Neural cell (in vitro differentiated cells): ENCODE measurements at regions not wholly inside any gene's neighbourhood (a gene's known extent, or its start where the extent isn't known, plus 50 kb on each side); places are given as distances from the start of the nearest gene placed in this dataset.

ENCODE experiments used
- H2AFZ ChIP-seq: fragments of 200-600, 300-800 bp; sonication (generic), shearing (Covaris generic); 2 replicates; pipeline ENCODE4 v1.6.0; 2014; ENCODE audit warnings: low read depth, mild to moderate bottlenecking, antibody characterized with exemption, low read length, moderate library complexity
- H3F3A ChIP-seq: fragments of 200-600 bp; shearing (Covaris generic); 2 replicates; pipeline ENCODE4 v1.6.1; 2016; ENCODE audit warnings: mild to moderate bottlenecking, moderate library complexity, mixed read lengths, antibody characterized with exemption, low read length; ENCODE audit not compliant: insufficient read depth, poor library complexity, severe bottlenecking
- H3K27ac ChIP-seq: fragments of 200-600, 300-800 bp; sonication (generic), shearing (Covaris generic); 2 replicates; pipeline ENCODE4 v1.5.1; 2014; ENCODE audit warnings: mild to moderate bottlenecking, low read length, moderate library complexity
- H3K27me3 ChIP-seq: fragments of 300-800, 200-600 bp; sonication (generic), shearing (Covaris generic); 2 replicates; pipeline ENCODE4 v1.6.0; 2014; ENCODE audit warnings: mild to moderate bottlenecking, low read depth, low read length, moderate library complexity; ENCODE audit not compliant: insufficient read depth
- H3K36me3 ChIP-seq: fragments of 300-800, 200-600 bp; sonication (generic), shearing (Covaris generic); 2 replicates; pipeline ENCODE4 v1.5.1; 2014; ENCODE audit warnings: mild to moderate bottlenecking, antibody characterized with exemption, low read length, moderate library complexity; ENCODE audit not compliant: insufficient read depth
- H3K4me2 ChIP-seq: fragments of 300-800, 200-600 bp; sonication (generic), shearing (Covaris generic); 2 replicates; pipeline ENCODE4 v1.6.0; 2014; ENCODE audit warnings: mild to moderate bottlenecking, low read length
- H3K4me3 ChIP-seq: fragments of 300-800, 200-600 bp; sonication (generic), shearing (Covaris generic); 2 replicates; pipeline ENCODE4 v1.5.1; 2014; ENCODE audit warnings: mild to moderate bottlenecking, low read length, moderate library complexity
- H3K79me2 ChIP-seq: fragments of 200-600 bp; shearing (Covaris generic); replicated peaks from 2 replicates; pipeline ENCODE4 v1.6.0; 2014; ENCODE audit warnings: mild to moderate bottlenecking, low read length, moderate library complexity; ENCODE audit not compliant: insufficient read depth
- H3K9ac ChIP-seq: fragments of 300-800, 200-600 bp; sonication (generic), shearing (Covaris generic); 2 replicates; pipeline ENCODE4 v1.6.1; 2016; ENCODE audit warnings: mild to moderate bottlenecking, low read length, mixed read lengths
- H3K9me2 ChIP-seq: fragments of 200-600 bp; shearing (Covaris generic); 2 replicates; pipeline ENCODE4 v1.6.1; 2016; ENCODE audit warnings: mild to moderate bottlenecking, low read length, mixed read lengths; ENCODE audit not compliant: insufficient read depth
- H3K9me3 ChIP-seq: fragments of 200-600, 300-800 bp; sonication (generic), shearing (Covaris generic); 2 replicates; pipeline ENCODE4 v1.6.1; 2016; ENCODE audit warnings: mild to moderate bottlenecking, mixed run types, low read length, moderate library complexity, mixed read lengths
- H4K20me1 ChIP-seq: fragments of 200-600 bp; shearing (Covaris generic); 2 replicates; pipeline ENCODE4 v1.6.1; 2016; ENCODE audit warnings: mild to moderate bottlenecking, mixed run types; ENCODE audit not compliant: insufficient read depth
- EP300 ChIP-seq: fragments of 450-650 bp; conservative IDR thresholded peaks from 2 replicates; pipeline ENCODE4 v1.6.1; 2014; ENCODE audit warnings: antibody characterized with exemption, mild to moderate bottlenecking, moderate library complexity; ENCODE audit not compliant: poor library complexity, severe bottlenecking
- EZH2 ChIP-seq: fragments of 200-600, 300-800 bp; shearing (Covaris generic), sonication (generic); IDR thresholded peaks from 2 replicates; pipeline ENCODE4 v1.6.1; 2014; ENCODE audit warnings: antibody characterized with exemption, low read length, borderline replicate concordance, mild to moderate bottlenecking; ENCODE audit not compliant: insufficient read depth, poor library complexity, severe bottlenecking
- MXI1 ChIP-seq: fragments of 450-650 bp; conservative IDR thresholded peaks from 2 replicates; pipeline ENCODE4 v1.6.1; 2014; ENCODE audit warnings: antibody characterized with exemption, mild to moderate bottlenecking; ENCODE audit not compliant: poor library complexity, severe bottlenecking
- POLR2AphosphoS5 ChIP-seq: IDR thresholded peaks from 2 replicates; pipeline ENCODE4 v1.6.1; 2012
- RAD21 ChIP-seq: fragments of 450-650 bp; conservative IDR thresholded peaks from 2 replicates; pipeline ENCODE4 v1.6.1; 2014; ENCODE audit warnings: antibody characterized with exemption, mild to moderate bottlenecking, moderate library complexity
- SMC3 ChIP-seq: fragments of 450-650 bp; conservative IDR thresholded peaks from 2 replicates; pipeline ENCODE4 v1.6.1; 2014; ENCODE audit warnings: antibody characterized with exemption, mild to moderate bottlenecking, moderate library complexity; ENCODE audit not compliant: poor library complexity
- TAF1 ChIP-seq: IDR thresholded peaks from 2 replicates; pipeline ENCODE4 v1.6.1; 2012; ENCODE audit warnings: low read depth
- TF ChIP-seq, protein P1 (sequence below): fragments of 450-650 bp; IDR thresholded peaks from 2 replicates; pipeline ENCODE4 v1.5.1; 2014; ENCODE audit warnings: antibody characterized with exemption, mild to moderate bottlenecking, moderate library complexity; ENCODE audit not compliant: poor library complexity, severe bottlenecking
- TF ChIP-seq, protein P2 (sequence below): IDR thresholded peaks from 2 replicates; pipeline ENCODE4 v1.6.1; 2012; ENCODE audit warnings: borderline replicate concordance

GRCh38 chr21:15552914-15553494, 176.8 kb upstream of the USP25 start:
- no peak overlapping the region for H3K27ac ChIP-seq
- no peak overlapping the region for H3K4me3 ChIP-seq
- no peak overlapping the region for H3K4me2 ChIP-seq
- H3K27me3 ChIP-seq: no peaks in the 10 kb centered on the region
- no peak overlapping the region for H3K9ac ChIP-seq
- no peaks in the 10 kb centered on the region for H4K20me1 ChIP-seq
- no peaks in the 10 kb centered on the region for H3K9me3 ChIP-seq
- no peaks in the 10 kb centered on the region for H3K36me3 ChIP-seq
- H3K9me2 ChIP-seq: no peaks in the 10 kb centered on the region
- H2AFZ ChIP-seq: no peak overlapping the region
- H3F3A ChIP-seq: no peaks in the 10 kb centered on the region
- TF ChIP-seq SMC3: peak; percentile 71
- TF ChIP-seq TAF1: no peak
- TF ChIP-seq EZH2: no peak
- TF ChIP-seq RAD21: peak; percentile 71
- TF ChIP-seq, protein P1, sequence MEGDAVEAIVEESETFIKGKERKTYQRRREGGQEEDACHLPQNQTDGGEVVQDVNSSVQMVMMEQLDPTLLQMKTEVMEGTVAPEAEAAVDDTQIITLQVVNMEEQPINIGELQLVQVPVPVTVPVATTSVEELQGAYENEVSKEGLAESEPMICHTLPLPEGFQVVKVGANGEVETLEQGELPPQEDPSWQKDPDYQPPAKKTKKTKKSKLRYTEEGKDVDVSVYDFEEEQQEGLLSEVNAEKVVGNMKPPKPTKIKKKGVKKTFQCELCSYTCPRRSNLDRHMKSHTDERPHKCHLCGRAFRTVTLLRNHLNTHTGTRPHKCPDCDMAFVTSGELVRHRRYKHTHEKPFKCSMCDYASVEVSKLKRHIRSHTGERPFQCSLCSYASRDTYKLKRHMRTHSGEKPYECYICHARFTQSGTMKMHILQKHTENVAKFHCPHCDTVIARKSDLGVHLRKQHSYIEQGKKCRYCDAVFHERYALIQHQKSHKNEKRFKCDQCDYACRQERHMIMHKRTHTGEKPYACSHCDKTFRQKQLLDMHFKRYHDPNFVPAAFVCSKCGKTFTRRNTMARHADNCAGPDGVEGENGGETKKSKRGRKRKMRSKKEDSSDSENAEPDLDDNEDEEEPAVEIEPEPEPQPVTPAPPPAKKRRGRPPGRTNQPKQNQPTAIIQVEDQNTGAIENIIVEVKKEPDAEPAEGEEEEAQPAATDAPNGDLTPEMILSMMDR: peak; percentile 65
- no peaks in the 10 kb centered on the region for H3K79me2 ChIP-seq

- H3K36me3 ChIP-seq: no peaks in the 10 kb centered on the region
- no peaks in the 10 kb centered on the region for H3K9me3 ChIP-seq
- H3K9ac ChIP-seq: no peak overlapping the region
- no peaks in the 10 kb centered on the region for H3K79me2 ChIP-seq
- H3K4me3 ChIP-seq: no peak overlapping the region
- H4K20me1 ChIP-seq: no peaks in the 10 kb centered on the region
- TF ChIP-seq, protein P2, sequence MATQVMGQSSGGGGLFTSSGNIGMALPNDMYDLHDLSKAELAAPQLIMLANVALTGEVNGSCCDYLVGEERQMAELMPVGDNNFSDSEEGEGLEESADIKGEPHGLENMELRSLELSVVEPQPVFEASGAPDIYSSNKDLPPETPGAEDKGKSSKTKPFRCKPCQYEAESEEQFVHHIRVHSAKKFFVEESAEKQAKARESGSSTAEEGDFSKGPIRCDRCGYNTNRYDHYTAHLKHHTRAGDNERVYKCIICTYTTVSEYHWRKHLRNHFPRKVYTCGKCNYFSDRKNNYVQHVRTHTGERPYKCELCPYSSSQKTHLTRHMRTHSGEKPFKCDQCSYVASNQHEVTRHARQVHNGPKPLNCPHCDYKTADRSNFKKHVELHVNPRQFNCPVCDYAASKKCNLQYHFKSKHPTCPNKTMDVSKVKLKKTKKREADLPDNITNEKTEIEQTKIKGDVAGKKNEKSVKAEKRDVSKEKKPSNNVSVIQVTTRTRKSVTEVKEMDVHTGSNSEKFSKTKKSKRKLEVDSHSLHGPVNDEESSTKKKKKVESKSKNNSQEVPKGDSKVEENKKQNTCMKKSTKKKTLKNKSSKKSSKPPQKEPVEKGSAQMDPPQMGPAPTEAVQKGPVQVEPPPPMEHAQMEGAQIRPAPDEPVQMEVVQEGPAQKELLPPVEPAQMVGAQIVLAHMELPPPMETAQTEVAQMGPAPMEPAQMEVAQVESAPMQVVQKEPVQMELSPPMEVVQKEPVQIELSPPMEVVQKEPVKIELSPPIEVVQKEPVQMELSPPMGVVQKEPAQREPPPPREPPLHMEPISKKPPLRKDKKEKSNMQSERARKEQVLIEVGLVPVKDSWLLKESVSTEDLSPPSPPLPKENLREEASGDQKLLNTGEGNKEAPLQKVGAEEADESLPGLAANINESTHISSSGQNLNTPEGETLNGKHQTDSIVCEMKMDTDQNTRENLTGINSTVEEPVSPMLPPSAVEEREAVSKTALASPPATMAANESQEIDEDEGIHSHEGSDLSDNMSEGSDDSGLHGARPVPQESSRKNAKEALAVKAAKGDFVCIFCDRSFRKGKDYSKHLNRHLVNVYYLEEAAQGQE: no peak
- H3K4me2 ChIP-seq: no peak overlapping the region
- H3F3A ChIP-seq: no peaks in the 10 kb centered on the region
- no peak overlapping the region for H3K27ac ChIP-seq
- H2AFZ ChIP-seq: no peak overlapping the region
- no peaks in the 10 kb centered on the region for H3K27me3 ChIP-seq
- H3K9me2 ChIP-seq: no peaks in the 10 kb centered on the region
These were observed 171.9 kb upstream of the USP25 start for GRCh38 chr21:15557925-15558324.

DNA sequence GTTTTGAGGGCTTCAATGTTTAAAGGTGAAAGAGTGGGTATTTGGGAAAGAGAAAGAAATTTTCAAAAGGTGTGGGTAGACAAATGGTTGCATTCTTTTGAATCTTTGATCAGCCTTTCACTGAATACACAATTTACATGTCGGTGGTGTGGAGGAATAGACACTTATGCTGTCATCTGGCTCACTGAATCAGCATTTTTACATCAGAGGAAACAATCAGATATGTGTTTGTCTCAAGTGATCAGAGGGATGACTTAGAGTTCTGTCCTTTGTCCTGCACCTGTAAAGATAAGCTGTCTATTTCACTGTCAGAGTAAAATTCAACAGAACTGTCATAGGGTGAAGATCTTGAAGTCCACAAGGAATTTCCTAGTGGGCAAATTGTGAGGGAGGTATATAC, 170.9 kb upstream of the USP25 start:
- no peaks in the 10 kb centered on the region for H3K27me3 ChIP-seq
- H3K4me3 ChIP-seq: peak overlapping the region; percentile 30
- no peaks in the 10 kb centered on the region for H3K9me2 ChIP-seq
- H4K20me1 ChIP-seq: no peaks in the 10 kb centered on the region
- H3K36me3 ChIP-seq: no peaks in the 10 kb centered on the region
- peak overlapping the region; percentile 42 for H3K27ac ChIP-seq
- no peaks in the 10 kb centered on the region for H3K9me3 ChIP-seq
- H3K4me2 ChIP-seq: peak overlapping the region; percentile 14
- H3K9ac ChIP-seq: peak overlapping the region; percentile 3
- no peak overlapping the region for H2AFZ ChIP-seq
- TF ChIP-seq, protein P2: no peak
- TF ChIP-seq POLR2AphosphoS5 (peak; percentile 15), EP300 (peak; percentile 84), SMC3 (no peak), TAF1 (no peak), EZH2 (no peak), MXI1 (no peak), RAD21 (no peak)
- TF ChIP-seq, protein P1: no peak
- H3F3A ChIP-seq: no peaks in the 10 kb centered on the region
- H3K79me2 ChIP-seq: no peaks in the 10 kb centered on the region
